ENCODE measurements at regions not wholly inside any gene's neighbourhood (a gene's known extent, or its start where the extent isn't known, plus 50 kb on each side); places are given as distances from the start of the nearest gene placed in this dataset.
"Not testable (repeated sequence)": the region's sequence is repeated elsewhere in the genome, so short reads cannot be mapped to it uniquely, and the experiment has no call there.

DNA sequence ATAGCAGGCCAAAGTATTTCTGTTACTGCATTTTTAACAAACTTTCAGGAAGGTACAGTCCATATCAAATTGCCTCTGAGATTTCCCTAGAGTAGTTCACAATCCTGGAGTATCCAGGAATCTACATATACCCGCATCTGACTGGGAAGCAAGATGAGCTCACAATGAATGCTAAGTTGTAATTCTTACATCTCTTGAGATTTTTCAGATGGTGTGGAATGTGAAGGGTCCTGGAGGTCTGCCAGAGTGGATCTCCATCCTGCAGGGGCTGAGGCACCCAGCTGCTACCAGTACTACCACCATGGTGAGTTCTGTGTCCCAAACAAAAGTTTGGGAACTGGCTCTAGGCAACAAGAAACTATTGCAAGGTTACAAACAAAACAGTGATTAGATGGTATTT is 156.7 kb upstream of the CCDC54 start:
- no peaks in the 10 kb centered on the region for H3K4me1 ChIP-seq (ENCODE audit: control insufficient read depth, insufficient read depth, low read length)
- H3K36me3 ChIP-seq (ENCODE audit: control insufficient read depth, insufficient read depth, low read length): no peaks in the 10 kb centered on the region
- peaks cover 3% of the 10 kb centered on the region for H3K9me3 ChIP-seq (ENCODE audit: control insufficient read depth, low read depth, low read length)
- no CpG with 5 or more reads among the region's 1 CpG for WGBS (ENCODE audit: insufficient coverage, low lambda C conversion rate)
- no peaks in the 10 kb centered on the region for H3K27me3 ChIP-seq (ENCODE audit: control insufficient read depth, insufficient read depth, low read length)
- no peak for DNase-seq
- H3K27ac ChIP-seq (ENCODE audit: low read length): no peak overlapping the region
- no peak overlapping the region for H3K4me3 ChIP-seq (ENCODE audit: low read length)

DNA sequence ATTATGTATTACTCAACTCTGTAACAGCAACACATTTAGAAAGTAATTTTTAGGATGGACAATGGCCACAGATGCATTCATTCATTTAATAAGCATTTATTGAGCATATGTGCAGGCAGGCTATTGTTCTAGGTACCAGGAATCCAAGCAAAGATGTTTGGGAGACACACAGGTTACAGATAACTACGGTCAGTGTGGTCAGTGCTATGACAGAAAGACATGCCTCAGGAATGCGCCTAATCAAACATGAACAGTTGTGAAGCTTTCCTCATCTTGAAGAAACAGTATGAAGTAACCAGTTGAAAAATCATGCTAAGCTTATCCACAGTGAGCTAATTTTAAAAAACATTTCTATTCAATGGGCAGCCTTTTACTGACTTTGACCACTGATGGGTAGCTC is 155.4 kb upstream of the CCDC54 start:
- Histone ChIP-seq H3K27ac (ENCODE audit: low read length) (no peak overlapping the region), H3K9me3 (ENCODE audit: control insufficient read depth, low read depth, low read length) (peaks cover 3% of the 10 kb centered on the region), H3K27me3 (ENCODE audit: control insufficient read depth, insufficient read depth, low read length) (peaks cover under 1% of the 10 kb centered on the region), H3K4me3 (ENCODE audit: low read length) (no peak overlapping the region), H3K36me3 (ENCODE audit: control insufficient read depth, insufficient read depth, low read length) (no peaks in the 10 kb centered on the region), H3K4me1 (ENCODE audit: control insufficient read depth, insufficient read depth, low read length) (no peaks in the 10 kb centered on the region)
- WGBS (ENCODE audit: insufficient coverage, low lambda C conversion rate): no CpG with 5 or more reads among the region's 2 CpGs
- DNase-seq: no peak

DNA sequence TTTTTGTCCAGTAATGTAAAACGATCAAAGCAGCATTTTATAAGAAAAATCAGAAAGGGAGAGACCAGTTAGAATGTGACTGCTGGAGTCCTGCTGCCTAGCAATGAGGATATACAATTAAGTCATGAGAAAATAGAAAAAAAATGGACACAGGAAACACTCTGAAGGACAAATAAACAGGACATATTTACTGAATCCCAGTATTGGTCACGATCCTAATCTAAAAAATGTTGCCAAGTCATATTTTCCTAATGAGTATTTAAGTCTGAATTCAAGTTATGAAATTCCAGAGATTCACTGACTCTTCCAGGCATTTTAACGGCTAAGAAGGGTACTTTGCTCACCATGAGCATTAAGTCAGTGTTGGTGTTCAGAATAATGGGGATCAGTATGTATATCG is 154.3 kb upstream of the CCDC54 start:
- Histone ChIP-seq H3K36me3 (ENCODE audit: control insufficient read depth, insufficient read depth, low read length) (no peaks in the 10 kb centered on the region), H3K9me3 (ENCODE audit: control insufficient read depth, low read depth, low read length) (peaks cover 3% of the 10 kb centered on the region), H3K4me1 (ENCODE audit: control insufficient read depth, insufficient read depth, low read length) (no peaks in the 10 kb centered on the region), H3K4me3 (ENCODE audit: low read length) (no peak overlapping the region), H3K27me3 (ENCODE audit: control insufficient read depth, insufficient read depth, low read length) (peaks cover 3% of the 10 kb centered on the region), H3K27ac (ENCODE audit: low read length) (no peak overlapping the region)
- 80% methylated on average over 1 of the region's 4 CpGs for WGBS (ENCODE audit: insufficient coverage, low lambda C conversion rate)
- no peak for DNase-seq

DNA sequence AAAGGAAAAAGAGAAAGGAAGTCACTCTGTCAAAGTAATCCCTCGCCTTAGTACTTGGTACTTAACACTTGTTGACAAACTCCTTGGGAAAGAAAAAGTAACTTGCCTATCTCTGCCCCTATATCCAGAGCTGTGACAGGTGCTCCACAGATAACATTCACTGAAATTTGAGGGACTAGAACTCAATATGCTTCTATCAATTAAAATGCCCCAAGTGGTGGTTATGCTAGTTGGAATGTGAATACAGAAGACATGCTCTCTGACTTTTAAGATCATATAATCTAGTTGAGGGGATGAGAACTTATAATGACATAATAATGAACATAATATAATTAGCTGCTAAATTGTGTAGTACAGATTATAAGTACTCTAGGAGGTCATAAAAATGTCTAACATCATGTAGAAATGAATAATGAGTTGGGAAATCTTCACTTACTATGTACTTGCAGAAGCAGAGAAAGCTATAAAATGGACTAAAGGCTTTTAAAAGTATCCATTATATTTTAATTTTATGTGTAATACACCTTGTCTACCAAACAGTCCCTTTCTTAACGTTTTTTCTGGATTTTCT is 153.1 kb upstream of the CCDC54 start:
- no peaks in the 10 kb centered on the region for H3K36me3 ChIP-seq (ENCODE audit: control insufficient read depth, insufficient read depth, low read length)
- H3K27ac ChIP-seq (ENCODE audit: low read length): no peak overlapping the region
- 33% methylated on average over 1 of the region's 2 CpGs for WGBS (ENCODE audit: insufficient coverage, low lambda C conversion rate)
- no peak overlapping the region for H3K4me3 ChIP-seq (ENCODE audit: low read length)
- H3K9me3 ChIP-seq (ENCODE audit: control insufficient read depth, low read depth, low read length): peaks cover 3% of the 10 kb centered on the region
- H3K27me3 ChIP-seq (ENCODE audit: control insufficient read depth, insufficient read depth, low read length): peaks cover 3% of the 10 kb centered on the region
- DNase-seq: no peak
- H3K4me1 ChIP-seq (ENCODE audit: control insufficient read depth, insufficient read depth, low read length): no peaks in the 10 kb centered on the region

DNA sequence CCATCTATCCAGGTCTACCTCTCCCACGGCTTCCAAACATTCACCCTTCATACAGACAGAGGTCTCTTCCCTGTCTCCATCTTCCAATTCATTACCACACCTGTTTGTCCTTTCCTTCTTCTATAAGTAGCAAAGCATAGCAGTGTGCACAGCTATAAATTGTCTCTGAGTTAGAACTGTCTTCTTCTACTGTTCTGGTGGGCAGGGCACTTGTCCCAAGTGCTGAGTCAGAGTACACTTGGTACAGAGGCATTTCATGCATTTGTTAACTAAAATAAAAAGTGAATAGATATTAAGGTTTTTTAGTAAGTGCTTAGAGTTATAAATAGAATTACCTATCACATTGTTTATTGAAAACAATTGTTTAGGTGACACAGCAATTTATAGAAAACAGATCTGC is 150.1 kb upstream of the CCDC54 start:
- H3K27me3 ChIP-seq (ENCODE audit: control insufficient read depth, insufficient read depth, low read length): peaks cover 5% of the 10 kb centered on the region
- no peak for DNase-seq
- H3K4me3 ChIP-seq (ENCODE audit: low read length): no peak overlapping the region
- H3K27ac ChIP-seq (ENCODE audit: low read length): no peak overlapping the region
- H3K4me1 ChIP-seq (ENCODE audit: control insufficient read depth, insufficient read depth, low read length): no peaks in the 10 kb centered on the region
- no CpG with 5 or more reads among the region's 1 CpG for WGBS (ENCODE audit: insufficient coverage, low lambda C conversion rate)
- no peaks in the 10 kb centered on the region for H3K36me3 ChIP-seq (ENCODE audit: control insufficient read depth, insufficient read depth, low read length)
- H3K9me3 ChIP-seq (ENCODE audit: control insufficient read depth, low read depth, low read length): peaks cover 3% of the 10 kb centered on the region

DNA sequence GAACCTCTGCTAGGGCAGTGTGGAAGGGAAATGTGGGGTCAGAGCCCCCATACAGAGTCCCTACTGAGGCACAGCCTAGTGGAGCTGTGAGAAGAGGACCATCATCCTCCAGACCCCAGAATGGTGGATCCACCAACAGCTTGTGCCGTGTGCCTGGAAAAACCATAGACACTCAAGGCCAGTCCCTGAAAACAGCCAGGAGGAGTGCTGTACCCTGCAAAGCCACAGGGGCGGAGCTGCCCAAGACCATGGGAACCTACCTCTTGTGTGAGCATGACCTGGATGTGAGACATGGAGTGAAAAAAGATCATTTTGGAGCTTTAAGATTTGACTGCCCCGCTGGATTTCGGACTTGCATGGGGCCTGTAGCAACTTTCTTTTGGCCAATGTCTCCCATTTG is 143.4 kb upstream of the CCDC54 start:
- H3K9me3 ChIP-seq (ENCODE audit: control insufficient read depth, low read depth, low read length); DNase-seq; H3K27ac ChIP-seq (ENCODE audit: low read length); H3K4me3 ChIP-seq (ENCODE audit: low read length); H3K4me1 ChIP-seq (ENCODE audit: control insufficient read depth, insufficient read depth, low read length); H3K36me3 ChIP-seq (ENCODE audit: control insufficient read depth, insufficient read depth, low read length); H3K27me3 ChIP-seq (ENCODE audit: control insufficient read depth, insufficient read depth, low read length): not testable (repeated sequence)
- WGBS (ENCODE audit: insufficient coverage, low lambda C conversion rate): no CpG with 5 or more reads among the region's 4 CpGs

DNA sequence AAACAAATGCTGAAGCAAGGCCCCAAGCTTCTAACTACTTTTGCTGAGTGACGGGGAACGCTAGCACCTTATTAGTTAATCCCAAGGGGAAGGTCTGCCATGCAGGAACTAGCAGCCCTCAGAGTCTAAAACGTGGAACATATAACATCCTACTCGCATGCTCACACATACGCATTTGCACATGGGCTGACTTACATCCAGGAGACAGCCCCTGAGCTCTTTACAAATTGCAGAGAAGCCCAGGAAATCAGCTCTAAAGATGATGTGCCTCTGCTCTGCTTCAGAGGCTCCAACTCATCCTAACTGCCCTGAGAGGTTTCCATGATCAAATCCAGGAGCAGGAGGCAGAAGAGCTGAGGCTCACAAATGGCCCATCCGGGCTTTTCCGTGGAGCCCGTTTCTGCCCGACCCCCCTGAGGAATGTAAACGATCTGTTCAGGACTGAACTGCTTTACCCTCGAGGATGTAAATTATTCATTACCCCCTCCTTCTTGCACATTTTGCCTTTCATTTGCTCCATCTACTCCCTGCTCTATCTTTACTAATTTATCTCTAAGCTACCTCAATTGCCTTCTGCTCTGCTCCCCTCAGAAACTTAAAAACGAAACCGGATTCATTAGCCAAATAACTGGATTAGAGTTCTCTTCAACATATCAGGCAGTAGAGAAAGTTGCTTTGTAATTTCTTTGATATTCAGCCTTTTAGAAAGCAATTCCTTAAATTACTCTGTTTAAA is 141.9 kb upstream of the CCDC54 start:
- Histone ChIP-seq H3K36me3 (ENCODE audit: control insufficient read depth, insufficient read depth, low read length) (no peaks in the 10 kb centered on the region), H3K4me1 (ENCODE audit: control insufficient read depth, insufficient read depth, low read length) (peaks cover 3% of the 10 kb centered on the region), H3K27me3 (ENCODE audit: control insufficient read depth, insufficient read depth, low read length) (peaks cover 2% of the 10 kb centered on the region), H3K27ac (ENCODE audit: low read length) (no peak overlapping the region), H3K4me3 (ENCODE audit: low read length) (peak overlapping the region; percentile 31), H3K9me3 (ENCODE audit: control insufficient read depth, low read depth, low read length) (no peaks in the 10 kb centered on the region)
- 26% methylated on average over 7 of the region's 13 CpGs for WGBS (ENCODE audit: insufficient coverage, low lambda C conversion rate)
- DNase-seq: peak in 1 of 2 donors; percentile 8

DNA sequence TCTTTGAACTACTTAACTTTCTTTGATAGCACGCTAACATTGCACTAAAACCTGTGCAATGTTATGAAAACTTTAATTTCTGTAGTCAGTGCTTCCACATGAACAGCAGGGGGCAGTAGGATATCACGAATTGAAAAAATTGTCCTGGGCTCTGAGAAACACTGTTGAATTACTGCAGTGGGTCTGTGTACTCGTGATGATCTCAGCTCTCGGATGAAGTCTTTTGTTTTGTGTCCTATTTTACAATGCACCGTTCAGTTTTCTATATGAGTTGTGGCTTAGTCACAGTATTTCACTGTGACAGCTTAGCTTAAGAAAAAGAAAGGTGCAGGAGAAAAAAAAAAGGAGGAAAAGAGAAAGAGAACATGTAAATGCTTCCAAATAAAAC is 141.3 kb upstream of the CCDC54 start:
- 20% methylated on average over 1 of the region's 5 CpGs for WGBS (ENCODE audit: insufficient coverage, low lambda C conversion rate)
- Histone ChIP-seq H3K4me3 (ENCODE audit: low read length) (peak overlapping the region; percentile 31), H3K36me3 (ENCODE audit: control insufficient read depth, insufficient read depth, low read length) (no peaks in the 10 kb centered on the region), H3K27me3 (ENCODE audit: control insufficient read depth, insufficient read depth, low read length) (peaks cover 3% of the 10 kb centered on the region), H3K4me1 (ENCODE audit: control insufficient read depth, insufficient read depth, low read length) (peaks cover 5% of the 10 kb centered on the region), H3K9me3 (ENCODE audit: control insufficient read depth, low read depth, low read length) (no peaks in the 10 kb centered on the region), H3K27ac (ENCODE audit: low read length) (no peak overlapping the region)
- peak; percentile 50 to 67 for DNase-seq

DNA sequence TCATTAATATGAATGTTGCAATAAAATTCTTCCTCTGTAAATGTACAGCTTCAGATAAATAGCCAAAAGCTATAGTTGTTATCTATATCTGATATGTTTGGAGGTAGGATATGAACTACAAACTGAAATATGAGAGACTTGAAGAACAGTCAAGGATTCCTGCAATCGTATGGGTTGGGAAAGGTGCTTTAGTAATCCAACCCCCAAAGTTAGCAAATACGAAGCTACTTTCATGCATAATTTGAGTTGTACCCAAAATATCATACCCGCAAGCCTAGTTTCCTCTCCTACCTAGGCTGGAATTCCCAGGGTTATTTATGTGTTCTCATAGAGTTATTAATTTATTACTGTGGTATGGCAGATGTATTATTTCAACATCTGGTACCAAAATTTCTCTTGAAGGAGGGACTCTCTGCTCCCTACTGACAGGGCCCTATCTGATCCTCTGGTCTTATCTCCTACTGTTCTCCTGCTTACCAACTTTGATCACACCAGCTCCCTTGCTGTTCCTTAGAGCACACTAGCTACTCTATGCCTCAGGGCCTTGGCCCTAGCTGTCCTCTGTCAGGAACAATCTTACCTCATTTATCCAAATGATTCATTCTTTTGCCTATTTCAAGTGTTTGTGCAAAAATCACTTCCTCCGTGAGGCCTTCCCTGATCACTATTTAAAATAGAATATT is 140.4 kb upstream of the CCDC54 start:
- H3K4me1 ChIP-seq (ENCODE audit: control insufficient read depth, insufficient read depth, low read length): peaks cover 8% of the 10 kb centered on the region
- no peak overlapping the region for H3K27ac ChIP-seq (ENCODE audit: low read length)
- H3K27me3 ChIP-seq (ENCODE audit: control insufficient read depth, insufficient read depth, low read length): peaks cover 6% of the 10 kb centered on the region
- no peaks in the 10 kb centered on the region for H3K36me3 ChIP-seq (ENCODE audit: control insufficient read depth, insufficient read depth, low read length)
- 100% methylated on average over 1 of the region's 4 CpGs for WGBS (ENCODE audit: insufficient coverage, low lambda C conversion rate)
- H3K9me3 ChIP-seq (ENCODE audit: control insufficient read depth, low read depth, low read length): no peaks in the 10 kb centered on the region
- no peak for DNase-seq
- H3K4me3 ChIP-seq (ENCODE audit: low read length): no peak overlapping the region

DNA sequence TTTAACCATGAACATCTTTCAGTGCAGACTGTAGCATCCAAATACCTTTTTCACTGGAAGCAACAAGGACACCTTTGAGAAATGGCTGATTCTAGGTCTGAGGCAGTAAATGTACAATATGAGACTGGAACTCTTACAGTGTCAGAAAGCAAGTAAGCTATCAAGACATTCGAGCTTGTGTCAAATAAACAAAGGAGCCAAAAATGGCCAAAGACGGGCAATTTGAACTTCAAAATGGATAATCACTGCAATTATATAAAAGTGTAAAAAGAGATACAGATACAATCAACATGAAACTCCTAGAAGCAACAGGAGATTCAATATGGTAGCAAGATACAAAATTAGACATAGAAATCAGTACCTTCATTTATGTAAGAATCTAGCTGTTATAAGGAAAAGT is 138.5 kb upstream of the CCDC54 start:
- Histone ChIP-seq H3K9me3 (ENCODE audit: control insufficient read depth, low read depth, low read length) (no peaks in the 10 kb centered on the region), H3K4me1 (ENCODE audit: control insufficient read depth, insufficient read depth, low read length) (peaks cover 8% of the 10 kb centered on the region), H3K27ac (ENCODE audit: low read length) (no peak overlapping the region), H3K27me3 (ENCODE audit: control insufficient read depth, insufficient read depth, low read length) (peaks cover 6% of the 10 kb centered on the region), H3K36me3 (ENCODE audit: control insufficient read depth, insufficient read depth, low read length) (no peaks in the 10 kb centered on the region), H3K4me3 (ENCODE audit: low read length) (no peak overlapping the region)
- 92% methylated on average over 2 of the region's 2 CpGs for WGBS (ENCODE audit: insufficient coverage, low lambda C conversion rate)
- no peak for DNase-seq
